ENCODE measurements at regions not wholly inside any gene's neighbourhood (a gene's known extent, or its start where the extent isn't known, plus 50 kb on each side); places are given as distances from the start of the nearest gene placed in this dataset.

- H3K36me3 ChIP-seq: no peaks in the 10 kb centered on the region
- no peak overlapping the region for H3K27ac ChIP-seq
- WGBS: 45% methylated on average over 4 of the region's 4 CpGs
- peaks cover 6% of the 10 kb centered on the region for H3K27me3 ChIP-seq (replicated peaks; ENCODE audit: insufficient read depth)
- intact Hi-C loops (cut with DNase I): no loop called here
- no peaks in the 10 kb centered on the region for H3K9me3 ChIP-seq
- DNase-seq (ENCODE audit: low spot score): no peak
- TF ChIP-seq POLR2AphosphoS5 (IDR thresholded peaks at IDR 0.05) (no peak), CTCF (IDR thresholded peaks at IDR 0.05) (no peak)
- H3K4me3 ChIP-seq: no peak overlapping the region
- no peaks in the 10 kb centered on the region for H3K4me1 ChIP-seq (replicated peaks)
Observed at GRCh38 chr1:36667836-36668235, 185.1 kb upstream of the CSF3R start.

- Histone ChIP-seq H3K27ac (no peak overlapping the region), H3K9me3 (no peaks in the 10 kb centered on the region), H3K4me3 (no peak overlapping the region), H3K36me3 (no peaks in the 10 kb centered on the region), H3K27me3 (replicated peaks; ENCODE audit: insufficient read depth) (peaks cover 2% of the 10 kb centered on the region), H3K4me1 (replicated peaks) (no peaks in the 10 kb centered on the region)
- no peak for DNase-seq (ENCODE audit: low spot score)
- intact Hi-C loops (cut with DNase I): no loop called here
- no peak for TF ChIP-seq POLR2A (IDR thresholded peaks at IDR 0.05)
- TF ChIP-seq POLR2AphosphoS5 (IDR thresholded peaks at IDR 0.05): no peak
- no peak for TF ChIP-seq CTCF (IDR thresholded peaks at IDR 0.05)
- WGBS: 65% methylated on average over 3 of the region's 3 CpGs
Observed at GRCh38 chr1:36667256-36667655, 184.5 kb upstream of the CSF3R start.

- Histone ChIP-seq H3K36me3 (no peaks in the 10 kb centered on the region), H3K27me3 (replicated peaks; ENCODE audit: insufficient read depth) (no peaks in the 10 kb centered on the region), H3K4me3 (no peak overlapping the region), H3K9me3 (no peaks in the 10 kb centered on the region), H3K27ac (no peak overlapping the region), H3K4me1 (replicated peaks) (no peaks in the 10 kb centered on the region)
- no peak for TF ChIP-seq POLR2A (IDR thresholded peaks at IDR 0.05)
- no peak for TF ChIP-seq CTCF (IDR thresholded peaks at IDR 0.05)
- no peak for TF ChIP-seq POLR2AphosphoS5 (IDR thresholded peaks at IDR 0.05)
- no peak for DNase-seq (ENCODE audit: low spot score)
- intact Hi-C loops (cut with DNase I): no loop called here
- WGBS: 88% methylated on average over 9 of the region's 9 CpGs
Observed at GRCh38 chr1:36665478-36666080, 182.9 kb upstream of the CSF3R start.

GRCh38 chr1:36664571-36665287, 182.0 kb upstream of the CSF3R start:
- TF ChIP-seq POLR2A (IDR thresholded peaks at IDR 0.05) (no peak), CTCF (IDR thresholded peaks at IDR 0.05) (no peak), POLR2AphosphoS5 (IDR thresholded peaks at IDR 0.05) (no peak)
- Histone ChIP-seq H3K4me1 (replicated peaks) (no peaks in the 10 kb centered on the region), H3K27me3 (replicated peaks; ENCODE audit: insufficient read depth) (no peaks in the 10 kb centered on the region), H3K27ac (no peak overlapping the region), H3K9me3 (no peaks in the 10 kb centered on the region), H3K36me3 (no peaks in the 10 kb centered on the region), H3K4me3 (no peak overlapping the region)
- no peak for DNase-seq (ENCODE audit: low spot score)
- intact Hi-C loops (cut with DNase I): no loop called here
- 55% methylated on average over 11 of the region's 11 CpGs for WGBS

Measured in prostate gland (tissue), 2 donors.